Stimulated activated CD4-positive, alpha-beta T cell treated with anti-CD3 and anti-CD28 coated beads, TNF-alpha, amount 100 ng/mL, for 24 hours (primary cell): ENCODE measurements at regions not wholly inside any gene's neighbourhood (a gene's known extent, or its start where the extent isn't known, plus 50 kb on each side); places are given as distances from the start of the nearest gene placed in this dataset.

Experiments
- DNase-seq, 3 experiments: peaks; one replicate each; pipeline ENCODE4 v3.0.0-alpha.2; 2020; ENCODE audit warnings: low read depth in 3 of 3

DNA sequence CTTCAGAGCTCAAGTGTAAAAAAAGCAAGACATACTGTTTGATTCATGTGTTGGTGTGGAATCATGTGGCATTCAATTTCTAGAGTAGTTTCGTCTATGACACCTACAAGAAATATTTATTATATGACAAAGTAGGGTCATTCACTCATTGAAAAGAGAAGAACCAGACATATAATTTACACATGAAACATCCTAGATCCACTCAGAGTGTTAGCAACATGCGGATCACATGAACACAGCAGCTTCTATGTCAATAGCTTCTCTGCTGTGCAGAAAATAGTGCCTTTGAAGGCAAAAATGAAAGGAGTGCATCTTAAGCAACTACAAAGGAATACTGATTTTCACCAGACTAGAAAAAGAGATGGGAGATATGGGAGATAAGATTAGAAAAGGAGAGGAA lies 569.8 kb downstream of the RPS29 start:
- no peak for DNase-seq

GRCh38 chr14:49014476-49014875 lies 571.7 kb downstream of the RPS29 start:
- DNase-seq: no peak

DNA sequence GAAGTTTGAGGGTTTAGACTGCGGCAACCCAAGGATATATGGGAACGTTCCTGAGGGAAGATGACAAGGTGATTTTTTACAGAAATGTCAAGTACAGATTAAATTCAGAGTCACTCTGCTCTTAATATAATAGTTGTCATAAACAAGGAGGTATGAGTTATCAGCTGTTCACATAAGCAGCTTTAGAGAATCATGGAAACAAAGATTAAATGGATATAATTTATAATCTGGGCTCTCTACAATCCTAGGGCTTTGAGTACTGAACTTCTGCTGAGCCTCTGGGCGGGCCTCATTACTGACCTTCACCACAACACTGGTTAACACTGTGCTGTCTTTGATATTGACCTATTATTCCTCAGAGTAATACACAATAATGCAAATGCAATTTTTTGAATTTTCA lies 577.8 kb downstream of the RPS29 start:
- no peak for DNase-seq

DNA sequence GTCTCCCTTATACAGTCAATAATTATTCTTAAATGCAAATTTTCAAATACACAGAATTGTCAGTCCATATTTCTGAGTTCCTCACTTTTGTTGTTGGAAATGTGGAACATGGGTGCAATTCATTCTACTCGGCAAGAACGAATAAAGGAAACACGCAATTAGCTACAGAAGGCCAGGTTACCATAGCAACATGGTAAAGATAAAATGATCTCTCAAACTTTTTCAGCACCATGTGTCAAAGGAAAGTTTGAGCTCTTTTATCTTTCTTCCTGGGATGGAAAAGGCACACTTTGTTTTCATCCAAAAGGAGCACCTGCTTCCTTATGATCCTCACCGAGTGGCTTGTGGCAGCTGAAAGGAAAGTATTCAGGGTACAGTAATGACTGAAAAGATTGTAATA lies 595.0 kb downstream of the RPS29 start:
- DNase-seq: no peak

- DNase-seq: no peak
Observed at GRCh38 chr14:48983351-48983888, 602.8 kb downstream of the RPS29 start.

- no peak for DNase-seq
Observed at GRCh38 chr14:48974994-48975393, 611.2 kb downstream of the RPS29 start.

- DNase-seq: no peak
Observed at GRCh38 chr14:48973151-48973550, 613.0 kb downstream of the RPS29 start.

GRCh38 chr14:48970943-48971342 lies 615.2 kb downstream of the RPS29 start:
- DNase-seq: no peak

GRCh38 chr14:48967419-48967818 lies 618.8 kb downstream of the RPS29 start:
- no peak for DNase-seq

- no peak for DNase-seq
Observed at GRCh38 chr14:48963231-48963790, 622.9 kb downstream of the RPS29 start.

DNA sequence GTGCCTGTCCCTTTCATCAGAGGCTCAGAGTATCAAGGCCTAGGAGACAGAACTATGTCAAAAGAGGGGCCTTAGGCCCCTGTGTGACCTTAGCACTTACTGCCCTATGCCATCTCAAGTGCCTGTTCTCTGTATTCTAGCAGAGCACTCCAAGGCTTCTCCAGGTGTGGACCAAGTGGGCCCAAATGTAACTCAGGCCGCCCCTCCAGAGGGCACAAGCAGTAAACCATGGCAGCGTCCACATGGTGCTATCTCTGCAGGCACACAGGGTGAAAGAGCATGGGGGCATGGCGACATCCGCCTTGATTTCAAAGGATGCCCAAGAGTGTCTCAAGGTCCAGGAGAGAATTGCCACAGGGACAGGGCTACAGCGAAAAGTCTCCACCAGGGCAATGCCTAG lies 628.7 kb downstream of the RPS29 start:
- no peak for DNase-seq

DNA sequence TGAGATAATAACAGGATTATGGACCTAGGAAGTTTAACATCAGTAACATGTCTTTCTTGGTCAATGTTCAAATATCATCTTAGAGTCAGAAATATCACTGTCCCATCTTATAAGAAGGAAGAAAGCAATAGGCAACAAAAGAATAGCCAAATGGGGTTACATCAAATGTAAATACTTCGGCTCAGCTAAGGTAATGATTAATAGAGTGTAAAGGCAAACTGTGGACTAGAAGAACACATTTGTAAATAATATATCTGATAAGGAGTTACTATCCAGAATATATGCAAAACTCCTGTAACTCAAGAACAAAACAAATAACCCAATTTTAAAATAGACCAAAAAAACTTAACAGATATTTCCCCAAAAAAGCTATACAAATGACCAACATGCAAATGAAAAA lies 630.3 kb downstream of the RPS29 start:
- DNase-seq: no peak

DNA sequence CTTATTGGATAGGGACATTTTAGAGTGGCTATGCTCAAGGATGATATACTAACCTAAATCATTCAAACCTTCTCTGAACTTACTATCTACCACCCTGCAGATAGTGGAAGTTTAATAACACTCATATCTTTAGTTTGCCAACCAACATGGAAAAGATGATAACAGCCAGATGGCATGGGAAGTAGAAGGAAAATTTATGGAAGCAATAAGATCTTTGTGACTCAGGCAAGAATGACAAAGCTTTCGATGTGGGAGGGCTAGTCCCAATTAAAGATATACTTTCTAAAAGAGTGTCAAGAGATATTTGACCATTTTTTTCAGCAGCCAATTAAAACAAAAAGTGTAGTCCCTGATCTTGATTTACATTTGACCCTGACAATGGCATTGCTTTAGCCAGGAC lies 631.7 kb downstream of the RPS29 start:
- no peak for DNase-seq

- DNase-seq: no peak
Observed at GRCh38 chr14:48944809-48945208, 641.4 kb downstream of the RPS29 start.

DNA sequence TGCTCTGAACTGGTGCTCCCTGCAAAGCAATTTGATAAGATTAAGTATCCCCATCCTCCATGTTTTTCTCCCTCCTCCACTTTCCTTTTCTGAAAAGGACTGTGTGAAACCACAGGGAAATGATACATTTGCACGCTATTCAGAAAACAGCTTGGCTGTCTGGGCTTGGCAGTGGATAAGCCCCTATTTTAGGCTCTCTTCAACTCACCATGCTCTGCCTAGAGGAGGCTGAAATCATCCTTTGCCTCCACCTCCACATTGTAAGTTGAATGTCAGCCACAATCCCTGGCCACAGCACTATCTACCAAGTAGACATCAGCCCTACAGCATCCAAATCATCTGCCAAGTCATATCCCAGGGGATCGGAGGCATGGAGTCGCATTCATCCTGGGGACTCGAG lies 642.3 kb downstream of the RPS29 start:
- no peak for DNase-seq

DNA sequence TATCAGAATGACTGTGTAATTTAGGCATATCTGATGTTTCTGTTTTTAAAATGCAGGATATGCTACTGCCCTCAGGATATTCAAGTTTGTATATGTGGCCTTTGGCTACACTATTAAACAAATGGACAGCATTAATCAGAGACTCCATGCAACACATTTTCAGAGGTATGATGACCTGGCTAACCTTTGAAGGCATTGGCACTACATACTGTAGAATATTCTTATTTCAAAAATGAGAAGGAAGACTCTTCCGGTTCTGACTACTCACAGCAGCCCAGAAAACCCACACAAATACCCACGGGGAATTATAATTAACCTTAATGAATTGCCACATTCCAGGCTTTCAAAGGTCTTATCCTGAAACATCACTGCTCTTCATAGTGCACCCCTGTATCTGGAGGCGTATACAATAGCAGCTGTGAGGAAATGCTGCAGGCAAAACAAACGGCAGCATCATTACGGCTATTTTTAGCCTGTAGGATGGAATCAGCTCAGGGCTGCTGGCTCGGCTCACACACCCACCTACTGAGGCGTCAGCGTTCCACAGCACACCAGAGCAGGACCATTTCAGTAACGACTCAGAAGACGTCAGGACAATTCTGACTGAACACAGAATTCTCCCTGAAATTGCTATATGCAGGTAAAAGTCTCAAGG lies 648.5 kb downstream of the RPS29 start:
- DNase-seq: no peak

GRCh38 chr14:48936849-48937248 lies 649.3 kb downstream of the RPS29 start:
- DNase-seq: no peak

- no peak for DNase-seq
Observed at GRCh38 chr14:48936362-48936761, 649.8 kb downstream of the RPS29 start.

GRCh38 chr14:48925184-48925583 lies 661.0 kb downstream of the RPS29 start:
- DNase-seq: no peak

DNA sequence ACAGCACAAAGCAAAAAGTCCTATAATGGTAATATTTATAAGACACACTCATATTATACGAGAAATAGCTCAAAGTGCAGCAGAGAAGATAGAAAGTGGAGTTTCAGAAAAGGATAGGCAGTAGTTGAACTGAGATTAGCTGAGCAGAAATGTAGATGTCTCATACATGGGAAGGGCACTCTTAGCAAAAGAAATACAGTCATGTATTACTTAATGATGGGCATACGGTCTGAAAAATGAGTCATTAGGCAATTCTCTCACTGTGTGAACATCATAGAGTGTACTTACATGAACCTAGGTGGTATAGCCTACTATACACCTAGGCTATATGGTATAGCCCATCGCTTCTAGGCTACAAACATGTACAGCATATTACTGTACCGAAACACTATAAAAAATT lies 671.3 kb downstream of the RPS29 start:
- DNase-seq: no peak

GRCh38 chr14:48914382-48914781 lies 671.8 kb downstream of the RPS29 start:
- DNase-seq: no peak

GRCh38 chr14:48900565-48900964 lies 685.6 kb downstream of the RPS29 start:
- no peak for DNase-seq

GRCh38 chr14:48890333-48890732 lies 695.8 kb downstream of the RPS29 start:
- no peak for DNase-seq
